HepG2 (cell line): ENCODE measurements at regions not wholly inside any gene's neighbourhood (a gene's known extent, or its start where the extent isn't known, plus 50 kb on each side); places are given as distances from the start of the nearest gene placed in this dataset.

Source experiments
- ATAC-seq: fragments of 200-7000 bp; cut with Tn5 transposase; 3 replicates; pipeline ENCODE4 v1.9.1; 2020; ENCODE audit warnings: mild to moderate bottlenecking, moderate library complexity
- BruUV-seq: library from RNA; stranded (reverse); fragments of 400-500 nt; replicated peaks from 2 replicates; lab custom pipeline; 2021; lab: Mats Ljungman, UMichigan
- CTCF ChIA-PET: fragments of 300-600 bp; formaldehyde crosslinking; extraction: SDS; loops from one replicate; lab custom pipeline; 2021; ENCODE audit warnings: low total read pairs, inconsistent platforms, low intra/inter-chr PET ratio; lab: Yijun Ruan, JAX
- POLR2A ChIA-PET: fragments of 350-600 bp; sonication (Branson Sonifier 250); formaldehyde crosslinking; loops from one replicate; lab custom pipeline; 2020; ENCODE audit warnings: antibody characterized with exemption, inconsistent platforms; lab: Yijun Ruan, JAX
- DNase-seq: peaks from one replicate; pipeline ENCODE4 v3.0.0-alpha.2; 2015; ENCODE audit warnings: low spot score
- FAIRE-seq: peaks from 3 replicates; lab custom pipeline; 2011; peaks lifted over from hg19 to GRCh38; lab: Jason Lieb, UNC
- H2AFZ ChIP-seq: one replicate; pipeline ENCODE4 v1.6.1; 2011; ENCODE audit warnings: low read length, inconsistent platforms
- H3K27ac ChIP-seq: fragments of 300-600 bp; 3 replicates; pipeline ENCODE4 v1.8.0; 2011; ENCODE audit warnings: mixed run types, mild to moderate bottlenecking, mixed read lengths, low read length, inconsistent platforms; ENCODE audit not compliant: insufficient read depth; ENCODE audit errors: extremely low read length
- H3K27me3 ChIP-seq, 2 experiments: fragments of 200-600 bp in 1 of 2; 2 replicates in 1 of 2; 3 replicates in 1 of 2; pipeline versions ENCODE4 v1.6.0 to v1.8.0; 2011; ENCODE audit warnings: low read length in 2 of 2, mild to moderate bottlenecking in 2 of 2, moderate library complexity in 2 of 2, inconsistent platforms in 1 of 2; ENCODE audit not compliant: insufficient read depth in 2 of 2, control insufficient read depth in 1 of 2
- H3K36me3 ChIP-seq, 2 experiments: fragments of 200-600 bp in 1 of 2; replicated peaks in 1 of 2; 2 replicates in 1 of 2; 3 replicates in 1 of 2; pipeline versions ENCODE4 v1.5.1 to v1.8.0; 2011; ENCODE audit warnings: low read length in 2 of 2, inconsistent platforms in 1 of 2; ENCODE audit not compliant: insufficient read depth in 2 of 2, control insufficient read depth in 1 of 2
- H3K4me1 ChIP-seq: 2 replicates; pipeline ENCODE4 v1.5.1; 2012; ENCODE audit warnings: low read length, inconsistent platforms; ENCODE audit not compliant: insufficient read depth
- H3K4me2 ChIP-seq: 2 replicates; pipeline ENCODE4 v1.6.0; 2011; ENCODE audit warnings: low read depth, low read length, inconsistent platforms
- H3K4me3 ChIP-seq, 3 experiments: fragments of 200-600 bp in 1 of 3; sonication (generic), shearing (Covaris generic) in 1 of 3; replicated peaks in 1 of 3; 2 replicates each; pipeline ENCODE4 v1.5.1; 2011 to 2016; ENCODE audit warnings: low read length in 3 of 3, inconsistent platforms in 2 of 3, low read depth in 2 of 3, mild to moderate bottlenecking in 2 of 3, control low read depth in 1 of 3, mixed read lengths in 1 of 3; ENCODE audit not compliant: insufficient read depth in 1 of 3
- H3K79me2 ChIP-seq: one replicate; pipeline ENCODE4 v1.6.1; 2011; ENCODE audit warnings: low read length, inconsistent platforms; ENCODE audit not compliant: insufficient read depth
- H3K9ac ChIP-seq: 2 replicates; pipeline ENCODE4 v1.6.0; 2011; ENCODE audit warnings: mild to moderate bottlenecking, low read depth, low read length, inconsistent platforms; ENCODE audit not compliant: insufficient read depth
- H3K9me3 ChIP-seq: 2 replicates; pipeline ENCODE4 v1.5.1; 2012; ENCODE audit warnings: mild to moderate bottlenecking, low read length
- H4K20me1 ChIP-seq: 2 replicates; pipeline ENCODE4 v1.6.0; 2011; ENCODE audit warnings: inconsistent platforms, mild to moderate bottlenecking, low read length, moderate library complexity; ENCODE audit not compliant: insufficient read depth
- ATF7 ChIP-seq, 2 experiments: fragments of 450-650 bp in 1 of 2; sonication (generic) in 1 of 2; formaldehyde crosslinking in 1 of 2; IDR thresholded peaks; 2 replicates each; pipeline versions ENCODE4 v1.4.0 to v1.6.1; 2016 to 2020; ENCODE audit warnings: antibody characterized with exemption in 1 of 2, mild to moderate bottlenecking in 1 of 2, missing genetic modification reagents in 1 of 2
- CREB1 ChIP-seq, 2 experiments: fragments of 450-650 bp in 1 of 2; IDR thresholded peaks; 2 replicates each; pipeline ENCODE4 v1.6.1; 2016 to 2017; ENCODE audit warnings: control low read depth in 1 of 2, mild to moderate bottlenecking in 1 of 2, missing compliant biosample characterization in 1 of 2, missing genetic modification characterization in 1 of 2
- FOSL1 ChIP-seq: sonication (generic); formaldehyde crosslinking; IDR thresholded peaks from 2 replicates; pipeline ENCODE4 v1.9.0; 2021; ENCODE audit warnings: missing genetic modification reagents, borderline replicate concordance
- GZF1 ChIP-seq: sonication (generic); formaldehyde crosslinking; IDR thresholded peaks from 2 replicates; pipeline ENCODE4 v1.5.1; 2020; ENCODE audit warnings: mild to moderate bottlenecking, missing genetic modification reagents
- HDAC6 ChIP-seq: fragments of 200-600 bp; sonication (generic); IDR thresholded peaks from 2 replicates; pipeline ENCODE4 v1.7.0; 2017; ENCODE audit warnings: mild to moderate bottlenecking, antibody characterized with exemption, low read length, low read depth
- HMG20A ChIP-seq: IDR thresholded peaks from 2 replicates; pipeline ENCODE4 v1.6.1; 2016; ENCODE audit warnings: borderline replicate concordance
- ZNF10 ChIP-seq: sonication (generic); formaldehyde crosslinking; IDR thresholded peaks from 2 replicates; pipeline ENCODE4 v1.4.0; 2020; ENCODE audit warnings: mild to moderate bottlenecking, low read depth, missing genetic modification reagents, borderline replicate concordance
- ZNF709 ChIP-seq: sonication (generic); formaldehyde crosslinking; IDR thresholded peaks from 2 replicates; pipeline ENCODE4 v1.5.0; 2020; ENCODE audit warnings: mild to moderate bottlenecking, missing genetic modification reagents
- ZNF747 ChIP-seq: sonication (generic); formaldehyde crosslinking; IDR thresholded peaks from 2 replicates; pipeline ENCODE4 v1.8.1; 2023; ENCODE audit warnings: missing genetic modification reagents, mild to moderate bottlenecking, borderline replicate concordance
- WGBS: methylation state at CpG from one replicate; pipeline ENCODE4 v1.1.6; 2017; ENCODE audit warnings: low lambda C conversion rate; 5-methylcytosine and 5-hydroxymethylcytosine counted together
- in situ Hi-C: cut with HindIII; loops from 2 replicates; pipeline ENCODE4 v1.10.0; 2017; ENCODE audit warnings: low pct_unique_long_range_greater_than_20kb; ENCODE audit not compliant: extremely low pct_ligation_motif_present
- intact Hi-C: fragments of 100-400 bp; cut with micrococcal nuclease; formaldehyde crosslinking; loops from one replicate; pipeline ENCODE4 v1.10.0; 2022; ENCODE audit not compliant: unreplicated experiment

GRCh38 chr1:221850470-221851187, 108.7 kb upstream of the DUSP10 start:
- H4K20me1 ChIP-seq = no peaks in the 10 kb centered on the region
- H3K9me3 ChIP-seq = no peaks in the 10 kb centered on the region
- H3K27me3 ChIP-seq = no peaks in the 10 kb centered on the region
- no peak overlapping the region for H3K27ac ChIP-seq
- ATAC-seq = no peak
- no TSS peak for BruUV-seq
- DNase-seq = no peak
- no peaks in the 10 kb centered on the region for H3K36me3 ChIP-seq
- WGBS = 9% methylated on average over 8 of the region's 8 CpGs
- H2AFZ ChIP-seq = no peak overlapping the region
- intact Hi-C loops = no loop called here
- H3K4me2 ChIP-seq = no peak overlapping the region
- in situ Hi-C loops = no loop called here
- no peak overlapping the region for H3K9ac ChIP-seq
- no peaks in the 10 kb centered on the region for H3K79me2 ChIP-seq
- ChIA-PET CTCF (no interaction called here), POLR2A (no interaction called here)
- H3K4me3 ChIP-seq = no peak overlapping the region
- FAIRE-seq = no peak
- TF ChIP-seq ZNF747 (CRISPR knock-in tag) (no peak), GZF1 (no peak), HMG20A (no peak), HDAC6 (no peak), FOSL1 (CRISPR knock-in tag) (no peak)
- H3K4me1 ChIP-seq = no peaks in the 10 kb centered on the region

- TF ChIP-seq CREB1 (IDR thresholded peaks at IDR 0.05) (peak; percentile 89), CREB1 (CRISPR knock-in tag; IDR thresholded peaks at IDR 0.05) (no peak), ATF7 (IDR thresholded peaks at IDR 0.05) (peak; percentile 98), ATF7 (CRISPR knock-in tag; IDR thresholded peaks at IDR 0.05) (no peak), ZNF10 (no peak), ZNF709 (CRISPR knock-in tag) (no peak)
- no peak overlapping the region for H3K4me2 ChIP-seq
- H3K9ac ChIP-seq = no peak overlapping the region
- BruUV-seq = no TSS peak
- ATAC-seq (no peak), FAIRE-seq (no peak), DNase-seq (no peak)
- ChIA-PET CTCF (no interaction called here), POLR2A (no interaction called here)
- H3K9me3 ChIP-seq = no peaks in the 10 kb centered on the region
- 9% methylated on average over 2 of the region's 2 CpGs for WGBS
- H2AFZ ChIP-seq = no peak overlapping the region
- no peaks in the 10 kb centered on the region for H4K20me1 ChIP-seq
- H3K27me3 ChIP-seq = no peaks in the 10 kb centered on the region
- H3K4me1 ChIP-seq = no peaks in the 10 kb centered on the region
- no peaks in the 10 kb centered on the region for H3K36me3 ChIP-seq
- H3K4me3 ChIP-seq = no peak overlapping the region
- H3K27ac ChIP-seq = no peak overlapping the region
- in situ Hi-C loops = no loop called here
- intact Hi-C loops = loop anchor here (10.0 kb wide), 1 partner anchor 555 kb away; no protein-coding TSS in a partner anchor
- H3K79me2 ChIP-seq = no peaks in the 10 kb centered on the region
These were observed 108.0 kb upstream of the DUSP10 start for GRCh38 chr1:221849897-221850296.
